IMR-90 (cell line): ENCODE measurements at regions not wholly inside any gene's neighbourhood (a gene's known extent, or its start where the extent isn't known, plus 50 kb on each side); places are given as distances from the start of the nearest gene placed in this dataset.

ENCODE experiments used
- ATAC-seq: fragments of 200-7000 bp; cut with Tn5 transposase; 2 replicates; pipeline ENCODE4 v1.9.1; 2020; ENCODE audit warnings: low read depth, mild to moderate bottlenecking, moderate library complexity
- BruUV-seq: library from RNA; stranded (reverse); fragments of 400-500 nt; replicated peaks from 2 replicates; lab custom pipeline; 2021; lab: Mats Ljungman, UMichigan
- CTCF ChIA-PET: fragments of 300-600 bp; formaldehyde crosslinking; extraction: SDS; loops from one replicate; lab custom pipeline; 2021; ENCODE audit warnings: antibody characterized with exemption; lab: Yijun Ruan, JAX
- POLR2A ChIA-PET: fragments of 300-600 bp; sonication (Branson Sonifier 250); formaldehyde crosslinking; loops from one replicate; lab custom pipeline; 2022; ENCODE audit warnings: antibody characterized with exemption; ENCODE audit not compliant: unreplicated experiment; lab: Charles Lee
- DNase-seq: peaks from one replicate; pipeline ENCODE4 v3.0.0; 2013
- H2AFZ ChIP-seq: replicated peaks from 2 replicates; pipeline ENCODE3; 2013; ENCODE audit warnings: low read length, mild to moderate bottlenecking; ENCODE audit not compliant: poor library complexity
- H2AK5ac ChIP-seq: 2 replicates; pipeline ENCODE4 v1.6.1; 2013; ENCODE audit warnings: low read depth, low read length, inconsistent platforms
- H2AK9ac ChIP-seq: replicated peaks from 2 replicates; pipeline ENCODE3; 2013; ENCODE audit warnings: mild to moderate bottlenecking, low read depth, low read length, moderate library complexity; ENCODE audit not compliant: poor library complexity
- H2BK120ac ChIP-seq: 2 replicates; pipeline ENCODE4 v1.6.1; 2013; ENCODE audit warnings: low read depth, low read length, inconsistent platforms
- H2BK15ac ChIP-seq: 3 replicates; pipeline ENCODE4 v1.6.1; 2013; ENCODE audit warnings: low read depth, low read length, inconsistent platforms
- H2BK20ac ChIP-seq: 2 replicates; pipeline ENCODE4 v1.6.1; 2013; ENCODE audit warnings: low read depth, mild to moderate bottlenecking, inconsistent platforms, low read length, moderate library complexity
- H2BK5ac ChIP-seq: 2 replicates; pipeline ENCODE4 v1.6.1; 2013; ENCODE audit warnings: mild to moderate bottlenecking, low read depth, low read length, inconsistent platforms; ENCODE audit not compliant: poor library complexity, severe bottlenecking
- H3K14ac ChIP-seq: replicated peaks from 2 replicates; pipeline ENCODE4 v1.6.1; 2013; ENCODE audit warnings: low read depth, low read length, inconsistent platforms
- H3K18ac ChIP-seq: 2 replicates; pipeline ENCODE4 v1.6.1; 2013; ENCODE audit warnings: low read depth, low read length, control low read depth
- H3K23ac ChIP-seq: 2 replicates; pipeline ENCODE4 v1.6.1; 2013; ENCODE audit warnings: low read depth, low read length, inconsistent platforms
- H3K27ac ChIP-seq: 2 replicates; pipeline ENCODE4 v1.5.1; 2013; ENCODE audit warnings: mild to moderate bottlenecking, control low read depth, low read length; ENCODE audit not compliant: insufficient read depth
- H3K27me3 ChIP-seq: 2 replicates; pipeline ENCODE4 v1.6.1; 2013; ENCODE audit warnings: low read length; ENCODE audit not compliant: control insufficient read depth, insufficient read depth
- H3K36me3 ChIP-seq: 2 replicates; pipeline ENCODE4 v1.6.1; 2013; ENCODE audit warnings: low read length, mixed read lengths; ENCODE audit not compliant: control insufficient read depth, insufficient read depth
- H3K4ac ChIP-seq: 2 replicates; pipeline ENCODE4 v1.6.1; 2013; ENCODE audit warnings: low read depth, low read length, inconsistent platforms
- H3K4me1 ChIP-seq: 2 replicates; pipeline ENCODE4 v1.6.1; 2013; ENCODE audit warnings: low read length, mixed read lengths; ENCODE audit not compliant: control insufficient read depth, insufficient read depth
- H3K4me2 ChIP-seq: 2 replicates; pipeline ENCODE4 v1.6.1; 2013; ENCODE audit warnings: low read depth, mild to moderate bottlenecking, control low read depth, low read length, moderate library complexity
- H3K4me3 ChIP-seq: 2 replicates; pipeline ENCODE4 v1.5.1; 2013; ENCODE audit warnings: low read depth, mild to moderate bottlenecking, control low read depth, low read length, moderate library complexity; ENCODE audit not compliant: insufficient read depth
- H3K56ac ChIP-seq: 2 replicates; pipeline ENCODE4 v1.6.1; 2013; ENCODE audit warnings: low read length, inconsistent platforms; ENCODE audit not compliant: insufficient read depth; ENCODE audit errors: extremely low read depth
- H3K79me1 ChIP-seq, 2 experiments: 2 replicates each; pipeline ENCODE4 v1.6.1; 2013; ENCODE audit warnings: low read length in 2 of 2, inconsistent platforms in 1 of 2, low read depth in 1 of 2
- H3K9ac ChIP-seq: 2 replicates; pipeline ENCODE4 v1.6.1; 2013; ENCODE audit warnings: low read depth, low read length, control low read depth
- H3K9me1 ChIP-seq: 2 replicates; pipeline ENCODE4 v1.6.1; 2013; ENCODE audit warnings: low read length, inconsistent platforms; ENCODE audit not compliant: insufficient read depth
- H3K9me3 ChIP-seq: 2 replicates; pipeline ENCODE4 v1.6.1; 2013; ENCODE audit warnings: low read length; ENCODE audit not compliant: control insufficient read depth, insufficient read depth
- H4K20me1 ChIP-seq: 2 replicates; pipeline ENCODE4 v1.6.1; 2013; ENCODE audit warnings: low read length, inconsistent platforms; ENCODE audit not compliant: insufficient read depth
- H4K5ac ChIP-seq: 2 replicates; pipeline ENCODE4 v1.6.1; 2013; ENCODE audit warnings: mild to moderate bottlenecking, low read depth, low read length, control low read depth
- H4K8ac ChIP-seq, 2 experiments: 2 replicates each; pipeline ENCODE4 v1.6.1; 2013; ENCODE audit warnings: low read depth in 2 of 2, low read length in 2 of 2, control low read depth in 1 of 2, inconsistent platforms in 1 of 2
- H4K91ac ChIP-seq: 2 replicates; pipeline ENCODE4 v1.6.1; 2013; ENCODE audit warnings: low read depth, low read length, inconsistent platforms; ENCODE audit not compliant: insufficient read depth
- BHLHE40 ChIP-seq: fragments of 150-350 bp; IDR thresholded peaks from 2 replicates; pipeline ENCODE4 v1.6.1; 2016; ENCODE audit warnings: mild to moderate bottlenecking, low read depth, low read length
- CEBPB ChIP-seq: IDR thresholded peaks from 2 replicates; pipeline ENCODE4 v1.6.1; 2012; ENCODE audit warnings: low read depth, low read length, improper control_type of control experiment
- CHD1 ChIP-seq: IDR thresholded peaks from 2 replicates; pipeline ENCODE4 v1.6.1; 2012; ENCODE audit warnings: low read depth, low read length, improper control_type of control experiment
- CTCF ChIP-seq: conservative IDR thresholded peaks from 2 replicates; pipeline ENCODE4 v1.5.1; 2012; ENCODE audit warnings: mild to moderate bottlenecking, low read depth, low read length, improper control_type of control experiment
- ELK1 ChIP-seq: fragments of 150-350 bp; IDR thresholded peaks from 2 replicates; pipeline ENCODE4 v1.6.1; 2016; ENCODE audit warnings: low read depth, mild to moderate bottlenecking, low read length, moderate library complexity, borderline replicate concordance
- FOS ChIP-seq: fragments of 150-350 bp; IDR thresholded peaks from 2 replicates; pipeline ENCODE4 v1.6.1; 2016; ENCODE audit warnings: low read depth, low read length
- MAFK ChIP-seq: IDR thresholded peaks from 2 replicates; pipeline ENCODE4 v1.6.1; 2012; ENCODE audit warnings: low read depth, low read length, improper control_type of control experiment
- MAZ ChIP-seq: IDR thresholded peaks from 2 replicates; pipeline ENCODE4 v1.6.1; 2012; ENCODE audit warnings: low read depth, mild to moderate bottlenecking, low read length, improper control_type of control experiment, moderate library complexity, borderline replicate concordance
- MXI1 ChIP-seq: IDR thresholded peaks from 2 replicates; pipeline ENCODE4 v1.6.1; 2012; ENCODE audit warnings: low read depth, mild to moderate bottlenecking, low read length, moderate library complexity, borderline replicate concordance
- NFE2L2 ChIP-seq: fragments of 150-350 bp; IDR thresholded peaks from 2 replicates; pipeline ENCODE4 v1.6.1; 2016; ENCODE audit warnings: low read depth, mild to moderate bottlenecking, low read length
- POLR2A ChIP-seq: IDR thresholded peaks from 2 replicates; pipeline ENCODE4 v1.6.1; 2012; ENCODE audit warnings: mild to moderate bottlenecking, low read depth, low read length
- RAD21 ChIP-seq: IDR thresholded peaks from 2 replicates; pipeline ENCODE4 v1.6.1; 2012; ENCODE audit warnings: low read length, improper control_type of control experiment
- RCOR1 ChIP-seq: IDR thresholded peaks from 2 replicates; pipeline ENCODE4 v1.6.1; 2012; ENCODE audit warnings: mild to moderate bottlenecking, low read length, improper control_type of control experiment; ENCODE audit not compliant: insufficient replicate concordance
- RFX5 ChIP-seq: IDR thresholded peaks from 2 replicates; pipeline ENCODE4 v1.8.0; 2012; ENCODE audit warnings: low read depth, mild to moderate bottlenecking, low read length, moderate library complexity
- SMC3 ChIP-seq: fragments of 150-350 bp; IDR thresholded peaks from 2 replicates; pipeline ENCODE4 v1.6.1; 2016; ENCODE audit warnings: low read depth, mild to moderate bottlenecking, antibody characterized with exemption, low read length, moderate library complexity
- USF2 ChIP-seq: fragments of 150-350 bp; IDR thresholded peaks from 2 replicates; pipeline ENCODE4 v1.6.1; 2017; ENCODE audit warnings: mild to moderate bottlenecking, antibody characterized with exemption, low read length, low read depth
- WGBS, 2 experiments: methylation state at CpG; one replicate each; pipeline versions ENCODE4 v1.1.5 to v1.1.7; 2013; ENCODE audit warnings: missing lambda C conversion rate in 2 of 2; ENCODE audit not compliant: insufficient read length in 1 of 2; ENCODE audit errors: extremely low coverage in 2 of 2; 5-methylcytosine and 5-hydroxymethylcytosine counted together
- dilution Hi-C: fragments of 300-500 bp; cut with HindIII; formaldehyde crosslinking; loops from one replicate; pipeline ENCODE4 v1.14.3; 2018; ENCODE audit warnings: low sequenced_read_pairs; ENCODE audit not compliant: unreplicated experiment
- in situ Hi-C: fragments of 300-500 bp; cut with MboI; formaldehyde crosslinking; loops from 3 replicates; pipeline ENCODE4 v1.14.3; 2019; ENCODE audit warnings: low sequenced_read_pairs, inconsistent platforms, mixed read lengths
- intact Hi-C: fragments of 100-400 bp; cut with micrococcal nuclease; formaldehyde crosslinking; loops from 2 replicates; pipeline ENCODE4 v1.10.0; 2022

- no peak overlapping the region for H3K9ac ChIP-seq
- WGBS, 2 experiments = no CpG with 5 or more reads among the region's 2 CpGs
- H3K23ac ChIP-seq = no peak overlapping the region
- H2BK120ac ChIP-seq = no peak overlapping the region
- no peak overlapping the region for H2BK20ac ChIP-seq
- H2AFZ ChIP-seq = no peak overlapping the region
- H3K79me1 ChIP-seq = no peaks in the 10 kb centered on the region
- in situ Hi-C loops (no loop called here), dilution Hi-C loops (no loop called here), intact Hi-C loops (no loop called here)
- no peaks in the 10 kb centered on the region for H3K9me3 ChIP-seq
- H2BK15ac ChIP-seq = no peak overlapping the region
- no peak overlapping the region for H3K14ac ChIP-seq
- no peak overlapping the region for H4K5ac ChIP-seq
- no peak overlapping the region for H4K91ac ChIP-seq
- H3K27me3 ChIP-seq = no peaks in the 10 kb centered on the region
- no peak overlapping the region for H4K8ac ChIP-seq
- no TSS peak for BruUV-seq
- no peaks in the 10 kb centered on the region for H3K9me1 ChIP-seq
- H3K4me3 ChIP-seq = no peak overlapping the region
- CTCF ChIA-PET = no interaction called here
- POLR2A ChIA-PET = no interaction called here
- no peak overlapping the region for H2AK9ac ChIP-seq
- H3K18ac ChIP-seq = no peak overlapping the region
- H3K56ac ChIP-seq = no peak overlapping the region
- no peak overlapping the region for H3K4me2 ChIP-seq
- H2BK5ac ChIP-seq = no peak overlapping the region
- H3K27ac ChIP-seq = no peak overlapping the region
- DNase-seq (peak; percentile 33), ATAC-seq (peak; percentile 29; the same call in 1 of the 2 replicates)
- no peaks in the 10 kb centered on the region for H3K36me3 ChIP-seq
- H3K4me1 ChIP-seq = no peaks in the 10 kb centered on the region; the same call in 1 of the 2 replicates
- no peak for TF ChIP-seq MAZ
- no peak for TF ChIP-seq FOS
- no peak for TF ChIP-seq ELK1
- TF ChIP-seq USF2 = no peak
- no peak for TF ChIP-seq MAFK
- TF ChIP-seq CEBPB = no peak
- no peak for TF ChIP-seq CTCF
- TF ChIP-seq RAD21 = no peak
- no peak for TF ChIP-seq BHLHE40
- no peak for TF ChIP-seq RFX5
- TF ChIP-seq RCOR1 = no peak
- TF ChIP-seq CHD1 = no peak
- TF ChIP-seq SMC3 = no peak
- TF ChIP-seq POLR2A = no peak
- TF ChIP-seq MXI1 = no peak
- no peak for TF ChIP-seq NFE2L2
- no peak overlapping the region for H3K4ac ChIP-seq
- no peak overlapping the region for H2AK5ac ChIP-seq
- no peaks in the 10 kb centered on the region for H4K20me1 ChIP-seq
Measured at GRCh38 chr17:13154398-13154797, 136.6 kb upstream of the ELAC2 start.
